Osteocyte (in vitro differentiated cells): ENCODE measurements at regions not wholly inside any gene's neighbourhood (a gene's known extent, or its start where the extent isn't known, plus 50 kb on each side); places are given as distances from the start of the nearest gene placed in this dataset.

Source experiments
- DNase-seq: peaks from one replicate; pipeline ENCODE4 v3.0.0; 2021; ENCODE audit warnings: mixed read lengths; ENCODE audit not compliant: unreplicated experiment; ENCODE audit errors: extremely low spot score
- H3K27ac Mint-ChIP-seq: one replicate; pipeline ENCODE4 v1.8.0; 2021; ENCODE audit warnings: mild to moderate bottlenecking, mixed read lengths; ENCODE audit not compliant: unreplicated experiment
- H3K27me3 Mint-ChIP-seq: one replicate; pipeline ENCODE4 v1.8.0; 2021; ENCODE audit warnings: mixed read lengths; ENCODE audit not compliant: unreplicated experiment
- H3K36me3 Mint-ChIP-seq: one replicate; pipeline ENCODE4 v1.8.0; 2021; ENCODE audit warnings: mixed read lengths; ENCODE audit not compliant: unreplicated experiment
- H3K4me1 Mint-ChIP-seq: one replicate; pipeline ENCODE4 v1.8.0; 2021; ENCODE audit warnings: mixed read lengths; ENCODE audit not compliant: unreplicated experiment
- H3K4me3 Mint-ChIP-seq: one replicate; pipeline ENCODE4 v1.8.0; 2021; ENCODE audit warnings: mild to moderate bottlenecking, moderate library complexity, mixed read lengths; ENCODE audit not compliant: unreplicated experiment
- H3K9me3 Mint-ChIP-seq: one replicate; pipeline ENCODE4 v1.8.0; 2021; ENCODE audit warnings: mixed read lengths; ENCODE audit not compliant: unreplicated experiment
- CTCF ChIP-seq: fragments of 200-600 bp; sonication (generic); IDR thresholded peaks from 2 replicates; pipeline ENCODE4 v1.5.0; 2021; ENCODE audit warnings: antibody characterized with exemption, mild to moderate bottlenecking, moderate library complexity

- no peaks in the 10 kb centered on the region for H3K4me1 Mint-ChIP-seq
- H3K36me3 Mint-ChIP-seq, result no peaks in the 10 kb centered on the region
- no peak overlapping the region for H3K27ac Mint-ChIP-seq
- H3K27me3 Mint-ChIP-seq, result peaks cover 20% of the 10 kb centered on the region
- DNase-seq, result no peak
- H3K4me3 Mint-ChIP-seq, result no peak overlapping the region
- TF ChIP-seq CTCF, result no peak
- H3K9me3 Mint-ChIP-seq, result peaks cover 5% of the 10 kb centered on the region
Observed at GRCh38 chr16:55949518-55949917, 74.3 kb upstream of the CES5A start.

- Mint-ChIP-seq H3K4me1 (no peaks in the 10 kb centered on the region), H3K27me3 (peaks cover 24% of the 10 kb centered on the region), H3K27ac (no peak overlapping the region), H3K36me3 (no peaks in the 10 kb centered on the region), H3K9me3 (peaks cover 5% of the 10 kb centered on the region), H3K4me3 (no peak overlapping the region)
- DNase-seq, result no peak
- TF ChIP-seq CTCF, result no peak
Observed at GRCh38 chr16:55948230-55948629, 73.1 kb upstream of the CES5A start.

- Mint-ChIP-seq H3K4me1 (no peaks in the 10 kb centered on the region), H3K27me3 (peaks cover 30% of the 10 kb centered on the region), H3K9me3 (peaks cover 5% of the 10 kb centered on the region), H3K36me3 (no peaks in the 10 kb centered on the region), H3K27ac (no peak overlapping the region), H3K4me3 (no peak overlapping the region)
- TF ChIP-seq CTCF, result no peak
- no peak for DNase-seq
Observed at GRCh38 chr16:55947366-55947765, 72.2 kb upstream of the CES5A start.

GRCh38 chr16:55944377-55944802, 69.2 kb upstream of the CES5A start:
- no peaks in the 10 kb centered on the region for H3K4me1 Mint-ChIP-seq
- peak; percentile 91 for DNase-seq
- no peaks in the 10 kb centered on the region for H3K36me3 Mint-ChIP-seq
- peak; percentile 95 for TF ChIP-seq CTCF
- peaks cover 7% of the 10 kb centered on the region for H3K9me3 Mint-ChIP-seq
- H3K27me3 Mint-ChIP-seq, result peaks cover 41% of the 10 kb centered on the region
- no peak overlapping the region for H3K27ac Mint-ChIP-seq
- no peak overlapping the region for H3K4me3 Mint-ChIP-seq

GRCh38 chr16:55943267-55943666, 68.1 kb upstream of the CES5A start:
- H3K9me3 Mint-ChIP-seq, result peaks cover 7% of the 10 kb centered on the region
- peaks cover 38% of the 10 kb centered on the region for H3K27me3 Mint-ChIP-seq
- no peak overlapping the region for H3K27ac Mint-ChIP-seq
- H3K4me3 Mint-ChIP-seq, result no peak overlapping the region
- no peak for DNase-seq
- H3K4me1 Mint-ChIP-seq, result no peaks in the 10 kb centered on the region
- no peaks in the 10 kb centered on the region for H3K36me3 Mint-ChIP-seq
- TF ChIP-seq CTCF, result no peak
